GM23338 (cell line): ENCODE measurements at regions not wholly inside any gene's neighbourhood (a gene's known extent, or its start where the extent isn't known, plus 50 kb on each side); places are given as distances from the start of the nearest gene placed in this dataset.

Source experiments
- CREB1 ChIP-seq: fragments of 250-450 bp; sonication (Bioruptor Pico); IDR thresholded peaks from 2 replicates; pipeline ENCODE4 v1.5.0; 2020; ENCODE audit warnings: low read depth, mild to moderate bottlenecking, moderate library complexity
- CTCF ChIP-seq, 2 experiments: fragments of 200-600 bp in 1 of 2; sonication (generic) in 1 of 2; conservative IDR thresholded peaks; 2 replicates each; pipeline versions ENCODE4 v1.5.1 to v1.6.1; 2016 to 2017; ENCODE audit warnings: antibody characterized with exemption in 2 of 2, low read depth in 2 of 2, mild to moderate bottlenecking in 2 of 2, moderate library complexity in 1 of 2
- EZH2 ChIP-seq: fragments of 200-600 bp; sonication (generic); IDR thresholded peaks from one replicate; pipeline ENCODE4 v1.8.0; 2017; ENCODE audit warnings: antibody characterized with exemption, mild to moderate bottlenecking, low read depth; ENCODE audit not compliant: unreplicated experiment
- JUNB ChIP-seq: IDR thresholded peaks from one replicate; pipeline ENCODE4 v1.6.1; 2016; ENCODE audit warnings: antibody characterized with exemption; ENCODE audit not compliant: unreplicated experiment
- POLR2AphosphoS5 ChIP-seq: IDR thresholded peaks from 2 replicates; pipeline ENCODE4 v1.6.1; 2016; ENCODE audit warnings: antibody characterized with exemption, low read depth
- REST ChIP-seq: IDR thresholded peaks from one replicate; pipeline ENCODE4 v1.6.1; 2018; ENCODE audit warnings: antibody characterized with exemption; ENCODE audit not compliant: unreplicated experiment
- STAT1 ChIP-seq: IDR thresholded peaks from one replicate; pipeline ENCODE4 v1.6.1; 2016; ENCODE audit warnings: antibody characterized with exemption; ENCODE audit not compliant: unreplicated experiment

- no peak for TF ChIP-seq POLR2AphosphoS5
- TF ChIP-seq EZH2: no peak
- TF ChIP-seq JUNB: no peak
- TF ChIP-seq CTCF (conservative IDR thresholded peaks at IDR 0.05; ENCODE audit: low read depth in 2 of 2): no peak
- TF ChIP-seq REST: no peak
- TF ChIP-seq CREB1 (CRISPR knock-in tag): no peak
- TF ChIP-seq STAT1: no peak
Measured at GRCh38 chr1:232170909-232171308, 459.0 kb downstream of the SIPA1L2 start.
